ENCODE measurements at regions not wholly inside any gene's neighbourhood (a gene's known extent, or its start where the extent isn't known, plus 50 kb on each side); places are given as distances from the start of the nearest gene placed in this dataset.
A peak's percentile ranks its signal among the peaks of the same experiment; 100 is the strongest.

DNA sequence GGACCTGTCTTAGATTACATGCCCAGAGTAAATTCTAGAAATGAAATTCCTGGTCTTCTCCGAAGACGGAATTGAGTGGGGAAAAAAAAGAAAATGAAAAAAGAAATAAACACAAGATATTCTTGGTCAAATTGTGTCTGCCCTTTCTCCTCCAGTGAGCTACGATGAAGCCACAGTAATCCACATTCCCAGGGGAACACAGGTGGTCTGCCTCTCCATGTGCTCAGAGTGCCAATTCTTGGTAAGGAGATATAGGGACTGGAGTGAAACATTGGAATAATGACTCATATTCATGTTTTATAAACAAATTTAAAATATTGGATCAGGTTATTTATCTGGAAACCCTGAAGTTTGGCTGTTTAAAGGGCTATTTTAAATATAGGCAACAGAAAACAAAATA is 54.2 kb upstream of the MGST2 start:
- Histone ChIP-seq H3K4me3 (no peak overlapping the region), H3K27ac (no peak overlapping the region)

DNA sequence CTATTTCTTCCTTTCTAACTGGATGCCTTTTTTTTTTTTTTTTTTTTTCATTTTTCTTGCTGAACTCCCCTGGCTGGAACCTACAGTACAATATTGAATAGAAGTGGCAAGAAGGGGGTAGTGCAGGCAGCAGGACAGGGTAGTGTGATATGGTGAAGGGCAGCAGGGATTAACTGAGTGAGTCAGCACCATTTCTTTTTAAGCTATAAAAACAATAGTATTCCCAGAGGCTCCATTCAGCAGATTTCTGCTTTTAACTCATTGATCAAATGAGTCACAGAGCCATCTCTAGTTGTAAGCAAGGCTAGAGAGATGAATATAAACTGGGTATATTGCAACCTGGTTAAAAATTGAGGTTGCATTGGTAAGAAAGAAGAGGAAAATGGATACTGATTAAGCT is 53.6 kb upstream of the SETD7 start:
- H3K4me3 ChIP-seq: no peak overlapping the region

DNA sequence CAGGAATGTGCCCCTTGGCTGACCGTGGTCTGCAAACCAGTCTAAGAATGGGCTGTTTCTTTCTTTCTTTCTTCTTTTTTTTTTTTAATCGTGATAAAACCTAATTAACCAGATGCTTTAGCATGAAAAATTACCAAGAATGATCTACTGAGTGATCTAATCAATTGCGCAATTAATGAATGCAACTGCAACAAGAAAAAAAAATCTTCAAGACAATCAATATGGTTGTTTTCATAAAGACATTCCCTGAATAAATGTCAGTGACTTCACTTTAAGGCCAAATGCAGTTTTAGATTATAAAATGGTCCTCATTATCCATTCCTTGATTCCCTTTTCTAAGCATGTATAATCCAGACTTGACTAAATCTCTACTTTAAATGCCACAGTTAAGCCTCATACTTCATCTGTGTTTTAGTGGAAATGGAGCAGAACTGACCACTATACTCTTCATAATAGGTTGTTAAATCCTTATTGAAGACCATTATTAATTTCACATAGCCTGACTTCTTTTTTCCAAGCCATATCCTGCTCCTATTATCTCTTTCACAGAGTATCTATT is 51.6 kb upstream of the SETD7 start:
- H3K4me3 ChIP-seq: no peak overlapping the region
- no peak overlapping the region for H3K27ac ChIP-seq

More for the DNA sequence above, 53.6 kb upstream of the SETD7 start:
- no peak overlapping the region for H3K27ac ChIP-seq

DNA sequence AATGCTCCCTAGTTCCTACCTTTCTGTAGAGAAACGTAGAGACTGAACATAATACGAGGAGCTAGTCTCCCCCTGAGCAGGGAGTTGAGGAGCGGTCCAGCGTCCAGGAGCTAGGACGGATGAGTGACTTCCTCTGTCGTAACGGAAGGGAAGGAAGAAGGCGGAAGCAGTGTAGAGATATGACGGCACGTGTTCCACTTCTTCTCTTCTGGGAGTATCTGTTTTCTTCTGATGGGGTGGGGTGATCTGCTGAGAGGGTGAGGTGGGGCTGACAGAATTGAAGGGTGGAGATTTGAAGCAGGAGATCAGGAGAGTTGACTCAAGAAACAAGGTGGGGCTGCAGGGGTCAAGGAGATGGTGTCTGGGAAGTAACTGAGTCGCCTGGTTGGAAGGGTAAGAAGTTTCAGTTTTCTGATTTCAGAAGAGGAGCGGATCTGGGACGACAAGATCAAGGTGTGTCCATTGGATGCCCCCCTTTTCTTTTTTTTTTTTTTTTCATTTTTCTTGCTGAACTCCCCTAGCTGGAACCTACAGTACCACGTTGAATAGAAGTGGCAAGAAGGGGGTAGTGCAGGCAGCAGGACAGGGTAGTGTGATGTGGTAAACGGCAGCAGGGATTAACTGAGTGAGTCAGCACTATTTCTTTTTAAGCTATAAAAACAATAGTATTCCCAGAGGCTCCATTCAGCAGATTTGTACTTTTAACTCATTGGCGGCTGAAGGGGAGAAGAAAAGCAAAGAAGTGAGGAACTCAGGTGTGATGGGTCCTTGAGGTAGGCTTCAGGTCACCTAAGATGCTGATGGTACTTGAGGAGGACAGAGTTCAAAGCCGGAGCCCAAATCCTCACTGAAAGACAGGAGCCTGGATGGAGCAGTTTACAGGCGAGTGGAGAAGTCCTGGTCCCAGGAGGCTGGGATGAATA is 50.8 kb upstream of the SETD7 start:
- Histone ChIP-seq H3K27ac (no peak overlapping the region), H3K4me3 (peak overlapping the region in 2 of 7 experiments; percentile 2 to 11)

DNA sequence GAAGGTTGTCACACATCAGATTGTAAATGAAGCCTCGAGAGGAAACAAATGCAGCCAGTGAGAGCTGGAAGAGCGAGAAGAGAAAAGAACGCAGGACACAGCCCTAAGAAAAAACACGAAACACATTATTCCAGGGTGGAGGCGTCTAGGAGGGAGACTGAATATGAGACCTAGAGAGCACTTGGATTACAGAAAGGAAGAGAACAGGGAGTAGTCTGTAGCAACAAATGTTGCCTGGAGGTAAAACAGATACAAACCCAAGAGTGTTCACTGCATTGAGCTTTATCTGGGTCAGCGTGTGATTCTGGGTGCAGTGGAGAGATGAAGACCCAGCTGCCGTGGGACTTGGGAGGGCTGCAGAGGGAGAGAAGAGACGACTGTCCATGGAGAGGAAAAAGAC is 50.1 kb upstream of the SETD7 start:
- Histone ChIP-seq H3K4me3 (peak overlapping the region in 2 of 7 experiments; percentile 2 to 11), H3K27ac (no peak overlapping the region)
